MG63 (cell line): ENCODE measurements at regions not wholly inside any gene's neighbourhood (a gene's known extent, or its start where the extent isn't known, plus 50 kb on each side); places are given as distances from the start of the nearest gene placed in this dataset.

Source experiments
- DNase-seq: peaks from one replicate; pipeline ENCODE4 v3.0.0-alpha.2; 2020
- H3K27me3 ChIP-seq: fragments of 250-450 bp; sonication (Bioruptor Pico); 2 replicates; pipeline ENCODE4 v1.5.1; 2020; ENCODE audit warnings: mild to moderate bottlenecking, moderate library complexity
- H3K36me3 ChIP-seq: fragments of 250-450 bp; sonication (Bioruptor Pico); 2 replicates; pipeline ENCODE4 v1.5.1; 2020; ENCODE audit warnings: mild to moderate bottlenecking, moderate library complexity
- H3K4me3 ChIP-seq: fragments of 250-450 bp; sonication (Bioruptor Pico); 2 replicates; pipeline ENCODE4 v1.5.1; 2020; ENCODE audit warnings: mild to moderate bottlenecking, moderate library complexity
- H3K9me3 ChIP-seq: fragments of 250-450 bp; sonication (Bioruptor Pico); 2 replicates; pipeline ENCODE4 v1.5.1; 2020; ENCODE audit warnings: mild to moderate bottlenecking, moderate library complexity

GRCh38 chr12:76611533-76611932 is 52.0 kb upstream of the OSBPL8 start:
- Histone ChIP-seq H3K9me3 (no peaks in the 10 kb centered on the region), H3K4me3 (no peak overlapping the region), H3K36me3 (no peaks in the 10 kb centered on the region), H3K27me3 (no peaks in the 10 kb centered on the region)
- DNase-seq: peak; percentile 44

- DNase-seq: no peak
Measured at GRCh38 chr12:76614364-76614763, 54.8 kb upstream of the OSBPL8 start.

GRCh38 chr12:76618031-76618430 is 58.5 kb upstream of the OSBPL8 start:
- DNase-seq: no peak
- Histone ChIP-seq H3K4me3 (no peak overlapping the region), H3K9me3 (no peaks in the 10 kb centered on the region), H3K36me3 (no peaks in the 10 kb centered on the region), H3K27me3 (no peaks in the 10 kb centered on the region)

More at GRCh38 chr12:76614364-76614763, 54.8 kb upstream of the OSBPL8 start:
- Histone ChIP-seq H3K9me3 (no peaks in the 10 kb centered on the region), H3K4me3 (no peak overlapping the region), H3K36me3 (no peaks in the 10 kb centered on the region), H3K27me3 (no peaks in the 10 kb centered on the region)

- Histone ChIP-seq H3K4me3 (no peak overlapping the region), H3K9me3 (no peaks in the 10 kb centered on the region), H3K27me3 (no peaks in the 10 kb centered on the region), H3K36me3 (no peaks in the 10 kb centered on the region)
- peak; percentile 28 for DNase-seq
Measured at GRCh38 chr12:76621582-76622024, 62.0 kb upstream of the OSBPL8 start.

- no peak overlapping the region for H3K4me3 ChIP-seq
- H3K9me3 ChIP-seq: no peaks in the 10 kb centered on the region
- H3K36me3 ChIP-seq: no peaks in the 10 kb centered on the region
- no peak for DNase-seq
- no peaks in the 10 kb centered on the region for H3K27me3 ChIP-seq
Measured at GRCh38 chr12:76622351-76622750, 62.8 kb upstream of the OSBPL8 start.

- Histone ChIP-seq H3K9me3 (no peaks in the 10 kb centered on the region), H3K27me3 (no peaks in the 10 kb centered on the region), H3K36me3 (no peaks in the 10 kb centered on the region), H3K4me3 (no peak overlapping the region)
- no peak for DNase-seq
Measured at GRCh38 chr12:76622915-76623314, 63.3 kb upstream of the OSBPL8 start.

GRCh38 chr12:76623931-76624330 is 64.4 kb upstream of the OSBPL8 start:
- H3K9me3 ChIP-seq: no peaks in the 10 kb centered on the region
- H3K36me3 ChIP-seq: no peaks in the 10 kb centered on the region
- peak; percentile 28 for DNase-seq
- H3K27me3 ChIP-seq: no peaks in the 10 kb centered on the region
- no peak overlapping the region for H3K4me3 ChIP-seq

- DNase-seq: no peak
- H3K4me3 ChIP-seq: no peak overlapping the region
- no peaks in the 10 kb centered on the region for H3K27me3 ChIP-seq
- H3K36me3 ChIP-seq: no peaks in the 10 kb centered on the region
- no peaks in the 10 kb centered on the region for H3K9me3 ChIP-seq
Measured at GRCh38 chr12:76627346-76628135, 68.0 kb upstream of the OSBPL8 start.

GRCh38 chr12:76628745-76629144 is 69.2 kb upstream of the OSBPL8 start:
- H3K4me3 ChIP-seq: no peak overlapping the region

GRCh38 chr12:76631741-76632140 is 72.2 kb upstream of the OSBPL8 start:
- Histone ChIP-seq H3K36me3 (no peaks in the 10 kb centered on the region), H3K27me3 (no peaks in the 10 kb centered on the region), H3K4me3 (no peak overlapping the region), H3K9me3 (no peaks in the 10 kb centered on the region)
- DNase-seq: no peak

More at GRCh38 chr12:76628745-76629144, 69.2 kb upstream of the OSBPL8 start:
- no peak for DNase-seq
- no peaks in the 10 kb centered on the region for H3K36me3 ChIP-seq
- no peaks in the 10 kb centered on the region for H3K27me3 ChIP-seq
- H3K9me3 ChIP-seq: no peaks in the 10 kb centered on the region

GRCh38 chr12:76633415-76633814 is 73.8 kb upstream of the OSBPL8 start:
- no peaks in the 10 kb centered on the region for H3K36me3 ChIP-seq
- H3K4me3 ChIP-seq: no peak overlapping the region
- no peaks in the 10 kb centered on the region for H3K9me3 ChIP-seq
- no peaks in the 10 kb centered on the region for H3K27me3 ChIP-seq
- DNase-seq: no peak

GRCh38 chr12:76634133-76634532 is 74.6 kb upstream of the OSBPL8 start:
- H3K36me3 ChIP-seq: no peaks in the 10 kb centered on the region
- no peaks in the 10 kb centered on the region for H3K27me3 ChIP-seq
- H3K4me3 ChIP-seq: no peak overlapping the region
- DNase-seq: no peak
- no peaks in the 10 kb centered on the region for H3K9me3 ChIP-seq

GRCh38 chr12:76636121-76636692 is 76.6 kb upstream of the OSBPL8 start:
- H3K9me3 ChIP-seq: no peaks in the 10 kb centered on the region
- no peaks in the 10 kb centered on the region for H3K36me3 ChIP-seq
- no peaks in the 10 kb centered on the region for H3K27me3 ChIP-seq
- no peak overlapping the region for H3K4me3 ChIP-seq
- no peak for DNase-seq

- DNase-seq: no peak
- H3K4me3 ChIP-seq: no peak overlapping the region
- no peaks in the 10 kb centered on the region for H3K9me3 ChIP-seq
- no peaks in the 10 kb centered on the region for H3K27me3 ChIP-seq
- no peaks in the 10 kb centered on the region for H3K36me3 ChIP-seq
Measured at GRCh38 chr12:76637807-76638206, 78.2 kb upstream of the OSBPL8 start.

- Histone ChIP-seq H3K36me3 (no peaks in the 10 kb centered on the region), H3K4me3 (no peak overlapping the region), H3K9me3 (no peaks in the 10 kb centered on the region), H3K27me3 (no peaks in the 10 kb centered on the region)
- DNase-seq: no peak
Measured at GRCh38 chr12:76639646-76640045, 80.1 kb upstream of the OSBPL8 start.

GRCh38 chr12:76641073-76641472 is 81.5 kb upstream of the OSBPL8 start:
- no peak for DNase-seq
- Histone ChIP-seq H3K4me3 (no peak overlapping the region), H3K9me3 (no peaks in the 10 kb centered on the region), H3K36me3 (no peaks in the 10 kb centered on the region), H3K27me3 (no peaks in the 10 kb centered on the region)

- Histone ChIP-seq H3K36me3 (no peaks in the 10 kb centered on the region), H3K9me3 (no peaks in the 10 kb centered on the region), H3K27me3 (no peaks in the 10 kb centered on the region), H3K4me3 (no peak overlapping the region)
- DNase-seq: no peak
Measured at GRCh38 chr12:76641961-76642360, 82.4 kb upstream of the OSBPL8 start.

- no peaks in the 10 kb centered on the region for H3K36me3 ChIP-seq
- H3K27me3 ChIP-seq: no peaks in the 10 kb centered on the region
- no peaks in the 10 kb centered on the region for H3K9me3 ChIP-seq
- no peak overlapping the region for H3K4me3 ChIP-seq
- DNase-seq: no peak
Measured at GRCh38 chr12:76643438-76643837, 83.9 kb upstream of the OSBPL8 start.
